Retinal pigment epithelial cell (primary cell): ENCODE measurements at regions not wholly inside any gene's neighbourhood (a gene's known extent, or its start where the extent isn't known, plus 50 kb on each side); places are given as distances from the start of the nearest gene placed in this dataset.

ENCODE experiments used
- DNase-seq: peaks from one replicate; pipeline ENCODE4 v3.0.0-alpha.2; 2010; ENCODE audit warnings: low read depth
- H3K4me3 ChIP-seq: 2 replicates; pipeline ENCODE4 v1.5.1; 2011; ENCODE audit warnings: mild to moderate bottlenecking, low read length, control low read depth, moderate library complexity
- CTCF ChIP-seq: conservative IDR thresholded peaks from 2 replicates; pipeline ENCODE4 v1.5.1; 2011; ENCODE audit warnings: low read depth, low read length, control low read depth, inconsistent platforms

GRCh38 chr5:3337812-3338541 lies 257.7 kb upstream of the IRX1 start:
- H3K4me3 ChIP-seq: no peak overlapping the region
- TF ChIP-seq CTCF: no peak
- DNase-seq: no peak

- TF ChIP-seq CTCF: no peak
- DNase-seq: no peak
- no peak overlapping the region for H3K4me3 ChIP-seq
Observed at GRCh38 chr5:3336666-3337065, 259.0 kb upstream of the IRX1 start.

GRCh38 chr5:3335301-3335700 lies 260.3 kb upstream of the IRX1 start:
- DNase-seq: no peak
- no peak overlapping the region for H3K4me3 ChIP-seq
- no peak for TF ChIP-seq CTCF

- no peak for TF ChIP-seq CTCF
- no peak for DNase-seq
- no peak overlapping the region for H3K4me3 ChIP-seq
Observed at GRCh38 chr5:3333836-3334235, 261.8 kb upstream of the IRX1 start.

GRCh38 chr5:3333105-3333504 lies 262.5 kb upstream of the IRX1 start:
- no peak for TF ChIP-seq CTCF
- no peak for DNase-seq
- no peak overlapping the region for H3K4me3 ChIP-seq

GRCh38 chr5:3331819-3332218 lies 263.8 kb upstream of the IRX1 start:
- no peak overlapping the region for H3K4me3 ChIP-seq
- DNase-seq: no peak

More at GRCh38 chr5:3331819-3332218, 263.8 kb upstream of the IRX1 start:
- TF ChIP-seq CTCF: no peak
